HG03175 (cell line): ENCODE measurements at regions not wholly inside any gene's neighbourhood (a gene's known extent, or its start where the extent isn't known, plus 50 kb on each side); places are given as distances from the start of the nearest gene placed in this dataset.
A peak's percentile ranks its signal among the peaks of the same experiment; 100 is the strongest.
"Not testable (repeated sequence)": the region's sequence is repeated elsewhere in the genome, so short reads cannot be mapped to it uniquely, and the experiment has no call there.

Experiments
- ATAC-seq: cut with Tn5 transposase; IDR thresholded peaks from one replicate; pipeline ENCODE4 v1.9.1; 2021; ENCODE audit warnings: mild to moderate bottlenecking, moderate library complexity; ENCODE audit not compliant: unreplicated experiment

DNA sequence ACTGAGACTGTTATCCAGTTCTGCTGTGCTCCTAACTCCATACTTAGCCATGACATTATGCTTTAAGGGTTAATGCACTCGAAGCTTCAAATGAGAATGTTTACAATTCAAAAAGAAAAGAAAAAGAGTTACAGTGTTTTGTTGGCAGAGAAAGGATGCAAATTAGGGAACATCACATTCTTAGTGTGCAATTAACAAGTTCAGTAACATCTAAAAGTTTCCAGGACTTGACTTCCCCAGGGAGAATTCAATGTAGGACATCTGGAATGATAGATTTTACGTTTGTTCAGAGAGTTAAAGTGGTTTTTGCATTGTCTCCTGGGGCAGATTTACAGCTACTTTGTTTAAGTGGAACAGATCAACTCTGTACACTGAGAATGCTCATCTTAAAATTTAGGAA, 525.2 kb downstream of the LIG4 start:
- ATAC-seq: no peak

DNA sequence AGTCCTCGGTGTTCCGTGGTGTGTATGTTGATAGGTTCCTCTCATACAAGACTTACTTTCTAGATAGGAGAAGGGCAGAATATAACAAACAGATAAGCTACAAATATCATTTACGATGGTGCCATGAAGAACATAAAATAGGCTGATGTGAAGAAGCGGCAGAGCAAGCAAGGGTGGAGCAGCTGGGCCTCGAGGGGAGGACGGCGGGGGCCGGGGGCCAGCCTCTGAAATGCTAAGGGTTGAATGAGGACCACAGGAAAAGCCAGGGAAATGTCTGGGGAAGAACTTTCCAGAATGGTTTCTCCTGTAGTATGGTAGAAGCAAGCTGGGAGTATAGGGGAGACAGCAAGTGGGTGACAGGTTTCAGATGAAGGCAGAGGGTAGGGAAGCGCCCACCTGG, 529.5 kb downstream of the LIG4 start:
- no peak for ATAC-seq

DNA sequence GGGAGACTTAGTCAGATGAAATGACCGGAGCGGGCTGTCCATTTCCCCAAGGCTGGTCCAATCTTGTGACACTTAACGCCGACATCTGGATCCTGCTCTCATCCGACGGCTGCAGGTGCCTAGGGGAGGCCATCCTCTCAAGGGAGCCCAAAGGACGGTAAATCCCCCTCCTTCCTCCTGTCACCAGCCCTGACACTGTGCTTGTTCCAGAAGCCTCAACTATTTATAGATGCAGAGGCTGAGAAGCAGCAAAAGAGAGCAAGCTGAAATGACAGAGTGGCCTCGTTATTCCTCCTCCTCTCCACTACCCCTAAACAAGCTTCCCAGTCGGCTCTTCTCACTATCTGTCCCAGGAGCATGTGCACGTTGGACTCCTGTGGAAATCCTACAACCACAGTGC, 533.7 kb downstream of the LIG4 start:
- no peak for ATAC-seq

DNA sequence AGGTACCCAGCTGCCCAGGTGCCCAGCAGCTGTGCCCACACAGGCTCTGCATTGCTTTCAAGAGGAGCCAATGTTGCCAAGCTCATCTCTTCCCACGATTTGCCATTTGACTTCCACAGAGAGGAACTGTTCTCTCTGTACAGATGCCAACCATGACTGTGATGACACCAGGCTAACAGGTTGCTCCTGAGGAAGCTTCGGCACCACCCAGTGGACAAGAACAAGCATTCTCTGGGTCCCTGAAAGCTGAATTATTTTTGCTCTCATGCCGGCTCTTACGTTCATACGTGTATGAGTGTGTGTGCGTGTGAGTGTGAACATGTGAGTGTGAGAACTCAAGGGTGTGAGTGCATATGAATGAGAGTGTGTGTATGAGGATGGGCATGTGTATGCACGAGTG, 535.2 kb downstream of the LIG4 start:
- no peak for ATAC-seq

DNA sequence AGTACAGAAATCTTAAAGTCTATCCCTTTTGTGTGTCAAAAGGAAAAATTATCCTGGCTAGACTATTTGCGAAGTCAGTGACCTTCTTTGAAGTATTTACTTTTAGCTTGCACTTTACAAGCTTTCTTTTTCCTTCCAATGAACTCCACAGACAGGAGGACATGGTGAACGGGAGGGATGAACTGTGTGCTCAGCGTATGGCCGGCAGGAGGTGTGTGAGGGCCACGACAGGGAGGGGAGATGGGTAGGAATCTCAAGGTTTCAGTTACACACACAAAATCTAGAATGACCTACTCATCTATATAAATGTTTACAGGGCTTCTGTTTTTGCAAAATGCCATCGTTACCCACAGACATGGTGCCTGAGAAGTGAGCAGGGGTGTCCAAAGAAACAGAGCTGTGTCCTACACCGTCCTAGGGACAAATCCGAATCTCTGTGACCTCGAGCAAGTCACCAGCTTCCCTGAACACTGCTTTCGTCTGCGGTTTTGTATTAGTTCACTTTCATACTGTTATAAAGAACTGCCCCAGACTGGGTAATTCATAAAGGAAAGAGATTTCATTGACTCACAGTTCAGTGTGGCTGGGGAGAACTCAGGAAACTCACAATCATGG, 537.2 kb downstream of the LIG4 start:
- no peak for ATAC-seq

DNA sequence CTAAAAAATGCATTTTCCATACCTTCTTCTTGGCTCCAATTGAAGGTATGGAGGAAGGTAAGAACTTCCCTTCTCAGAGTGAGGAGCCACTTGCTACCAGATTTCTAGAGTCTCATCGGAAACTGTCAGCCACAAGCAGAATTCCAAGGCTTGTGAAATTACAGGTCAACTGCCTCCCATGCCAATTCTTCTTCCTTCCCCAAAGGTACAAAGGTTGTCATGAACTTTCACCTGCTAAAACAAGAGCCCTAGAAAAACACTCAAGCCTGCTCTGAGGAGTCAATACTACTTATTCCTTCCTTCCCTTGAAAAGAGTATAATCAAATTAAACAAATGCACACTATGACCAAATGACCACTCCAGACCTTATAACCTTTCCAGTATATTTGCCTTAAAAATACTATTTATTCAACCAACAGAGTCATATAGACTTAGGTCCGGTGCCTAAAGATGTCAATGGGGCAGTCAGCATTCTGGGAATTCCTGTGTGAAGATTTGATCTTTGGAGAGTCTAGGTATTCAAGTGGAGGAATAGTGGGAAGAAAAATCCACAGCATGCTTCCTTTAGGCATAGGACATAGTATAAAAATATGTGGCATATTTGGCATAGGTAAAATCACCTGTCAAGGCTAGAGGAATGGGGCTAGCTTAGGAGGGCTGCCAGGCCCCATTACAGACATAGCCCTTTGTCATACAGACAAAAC, 539.3 kb downstream of the LIG4 start:
- no peak for ATAC-seq

DNA sequence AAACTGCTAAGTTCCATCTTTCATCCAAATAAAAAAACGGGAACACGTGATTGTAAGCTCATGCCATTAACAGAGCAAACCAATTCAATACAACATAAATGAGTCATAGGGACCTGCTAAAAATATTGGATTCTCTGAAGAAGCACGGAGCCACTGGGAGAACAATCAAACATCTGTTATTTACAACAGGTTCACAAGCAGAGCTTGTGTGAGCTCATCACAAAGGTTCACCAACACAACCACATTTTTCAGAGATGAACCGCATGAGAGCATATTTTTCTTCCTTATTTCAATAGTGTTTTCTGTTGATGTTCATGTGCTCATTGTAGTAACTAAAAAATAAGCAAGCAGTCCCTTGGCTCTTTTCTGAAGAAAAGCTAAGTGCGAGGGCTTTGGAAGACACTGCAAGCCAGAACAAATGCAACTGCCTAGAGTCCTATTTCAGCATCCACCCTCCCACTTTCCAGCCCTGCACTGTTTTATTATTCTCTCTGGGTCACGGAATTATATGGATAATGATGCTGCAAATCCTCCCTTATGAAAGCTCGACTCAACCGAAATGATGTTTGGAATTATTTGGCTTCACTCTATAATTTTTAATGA, 545.8 kb downstream of the LIG4 start:
- no peak for ATAC-seq

DNA sequence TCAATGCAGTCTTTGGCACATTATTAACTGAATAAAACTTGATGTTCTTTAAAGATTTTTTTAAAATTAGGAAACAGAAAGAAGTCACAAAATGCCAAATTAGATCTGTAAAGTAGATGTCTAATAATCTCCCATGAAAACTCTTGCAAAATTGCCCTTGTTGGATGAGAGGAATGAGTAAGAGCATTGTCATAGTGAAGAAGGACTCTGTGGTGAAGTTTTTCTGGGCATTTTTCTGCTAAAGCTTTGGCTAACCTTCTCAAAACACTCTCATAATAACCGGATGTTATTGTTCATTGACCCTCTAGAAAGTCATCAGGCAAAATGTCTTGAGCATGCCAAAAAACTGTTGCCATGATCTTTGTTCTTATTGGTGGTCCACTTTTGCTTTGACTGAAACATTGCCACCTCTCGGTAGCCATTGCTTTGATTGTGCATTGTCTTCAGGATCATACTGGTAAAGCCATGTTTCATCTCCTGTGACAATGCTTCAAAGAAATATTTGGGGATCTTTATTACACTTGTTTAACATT, 549.3 kb downstream of the LIG4 start:
- ATAC-seq: no peak

DNA sequence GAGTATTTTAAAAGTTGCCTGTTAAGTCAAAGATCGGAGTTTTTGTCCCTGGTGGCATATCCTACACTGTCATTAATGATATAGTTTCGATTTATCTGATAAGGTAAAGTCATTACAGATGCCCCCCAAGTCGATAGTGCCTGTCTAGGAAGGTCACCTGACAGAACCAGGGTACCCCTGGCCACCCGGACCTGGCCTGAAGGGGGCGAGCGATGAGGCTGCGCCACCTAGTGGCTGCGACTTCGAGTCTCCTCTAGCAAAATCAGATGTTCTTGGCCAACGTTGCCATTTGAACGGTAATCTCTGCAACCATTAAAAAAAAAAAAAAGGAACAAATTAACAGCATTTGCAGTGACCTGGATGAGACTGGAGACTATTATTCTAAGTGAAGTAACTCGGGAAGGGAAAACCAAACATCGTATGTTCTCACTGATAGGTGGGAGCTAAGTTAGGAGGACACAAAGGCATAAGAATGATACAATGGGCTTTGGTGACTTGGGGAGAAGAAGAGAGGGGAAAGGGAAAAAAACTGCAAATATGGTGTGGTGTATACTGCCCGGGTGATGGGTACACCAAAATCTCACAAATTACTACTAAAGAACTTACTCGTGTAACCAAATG, 565.1 kb downstream of the LIG4 start:
- ATAC-seq: peak; percentile 86

DNA sequence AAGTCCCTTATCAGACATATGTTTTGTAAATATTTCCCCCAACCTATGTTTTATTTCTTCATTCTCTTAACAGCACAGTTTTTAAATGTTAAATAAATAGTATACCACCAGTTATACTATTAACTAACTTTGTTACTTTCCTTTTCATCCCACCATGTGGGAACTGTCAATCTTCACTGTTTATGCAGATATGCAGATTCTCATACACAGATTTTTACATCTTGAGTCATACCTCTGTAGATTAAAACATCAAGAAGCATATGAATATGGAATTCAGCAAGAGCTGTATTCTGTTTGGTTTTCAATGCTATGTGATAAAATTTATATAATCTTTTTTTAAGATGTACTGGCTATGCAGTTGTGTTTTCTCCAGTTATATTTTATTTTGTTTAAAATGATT, 566.3 kb downstream of the LIG4 start:
- ATAC-seq: no peak

DNA sequence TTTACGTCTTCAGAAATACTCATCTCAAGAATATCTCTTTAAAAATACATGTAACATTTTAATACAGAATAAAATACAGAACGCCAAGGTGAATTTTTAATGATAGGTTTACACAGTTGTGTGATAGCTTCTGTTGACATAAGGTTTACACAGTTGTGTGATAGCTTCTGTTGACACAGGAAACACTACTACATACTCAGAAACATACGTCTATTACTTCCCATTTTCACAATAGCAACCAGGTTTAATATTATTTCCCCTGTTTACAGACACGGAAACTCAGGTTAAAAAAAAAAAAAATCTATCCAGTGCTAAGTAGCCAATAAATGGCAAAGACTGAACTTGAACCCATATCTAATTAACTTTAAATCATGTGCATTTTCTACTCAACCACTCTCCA, 571.2 kb downstream of the LIG4 start:
- ATAC-seq: no peak

DNA sequence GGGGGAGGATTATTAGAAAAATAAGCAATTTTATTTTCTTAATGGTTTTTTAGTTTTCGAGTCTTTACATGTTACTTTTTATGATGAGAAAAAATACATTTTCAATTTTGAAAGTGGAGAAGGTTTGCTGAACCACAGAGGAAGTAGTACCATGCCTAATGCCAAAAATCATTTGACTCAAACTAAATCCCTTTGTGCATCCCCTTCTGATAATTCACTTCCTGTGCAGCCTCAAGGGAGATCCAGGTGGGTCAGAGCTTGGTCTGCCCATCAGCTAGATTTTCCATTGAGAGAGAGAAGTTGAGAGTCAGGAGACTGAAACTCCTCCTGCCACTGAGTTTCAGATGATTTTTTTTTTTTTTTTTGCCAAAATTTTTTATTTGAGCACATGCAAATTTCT, 571.7 kb downstream of the LIG4 start:
- ATAC-seq: no peak

DNA sequence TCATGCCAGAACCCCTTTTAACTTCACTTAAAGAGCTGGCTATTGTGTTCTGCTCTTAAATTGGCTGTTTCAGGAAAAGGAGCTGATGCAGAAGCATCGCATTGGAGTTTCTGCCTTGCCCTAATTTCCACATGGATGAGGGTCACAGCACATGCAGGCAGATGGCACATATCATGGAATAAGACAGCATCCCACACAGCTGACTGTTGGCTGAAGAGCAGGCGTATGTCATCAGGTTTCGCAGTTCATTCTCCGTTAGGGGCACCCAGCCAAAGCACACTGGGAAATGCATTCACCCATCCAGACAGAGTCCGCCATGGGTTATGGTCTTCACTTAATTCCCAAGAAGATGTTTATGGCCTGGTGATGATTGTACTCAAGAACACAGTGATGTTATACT, 572.5 kb downstream of the LIG4 start:
- ATAC-seq: no peak

DNA sequence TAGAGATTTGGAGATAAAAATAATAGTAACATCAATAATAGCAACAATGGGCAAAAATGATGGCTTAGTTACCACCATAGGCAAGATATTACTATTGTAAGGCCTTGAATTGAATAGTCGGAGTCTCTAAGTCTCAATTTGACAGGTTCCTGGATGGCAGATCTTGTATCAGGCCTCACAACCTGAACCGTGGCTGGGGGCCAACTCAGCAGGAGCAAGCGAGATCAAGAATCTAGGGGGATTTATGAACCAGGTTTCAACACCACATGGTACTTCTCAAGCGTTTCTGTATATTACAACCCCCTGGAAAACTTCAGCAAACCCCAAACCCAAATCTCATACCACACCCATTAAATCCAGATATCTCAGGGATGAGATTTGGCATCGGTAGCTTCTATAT, 573.8 kb downstream of the LIG4 start:
- no peak for ATAC-seq

DNA sequence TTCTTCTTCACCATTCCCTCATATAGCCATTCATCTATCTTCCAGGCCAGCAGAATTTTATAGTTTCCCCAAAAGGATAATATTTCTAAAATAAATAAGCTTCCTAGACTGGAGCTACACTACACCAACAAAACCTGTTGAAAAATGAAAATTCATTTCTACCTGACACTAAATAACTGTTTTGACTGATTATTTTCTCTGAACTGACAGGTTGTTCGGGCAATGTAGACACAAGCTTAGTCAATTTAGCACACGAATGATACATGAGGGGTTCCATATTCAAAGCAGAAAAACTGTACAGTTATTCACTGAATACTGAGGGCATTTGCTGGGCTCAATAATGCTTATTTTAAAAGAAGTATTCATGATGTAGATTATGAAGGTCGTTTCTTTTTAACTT, 589.7 kb downstream of the LIG4 start:
- ATAC-seq: no peak

DNA sequence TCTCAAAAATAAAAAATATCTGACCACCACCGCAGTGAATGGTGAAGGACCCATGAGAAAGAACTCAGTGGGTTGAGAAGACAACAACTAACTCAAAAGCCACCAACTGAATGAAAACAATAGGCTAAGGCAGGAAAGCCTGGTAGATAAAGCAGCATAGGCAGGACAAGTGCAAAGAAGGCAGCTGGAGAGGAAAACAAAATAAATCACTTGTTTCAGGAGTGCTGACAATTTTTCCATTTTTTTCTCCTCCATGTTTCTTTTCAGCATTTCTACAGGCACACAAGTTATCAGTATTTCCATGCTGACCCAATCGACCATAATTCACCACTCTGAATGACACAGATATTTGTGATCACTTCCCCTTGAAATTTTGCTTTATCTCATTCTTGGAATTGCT, 597.8 kb downstream of the LIG4 start:
- ATAC-seq: no peak

DNA sequence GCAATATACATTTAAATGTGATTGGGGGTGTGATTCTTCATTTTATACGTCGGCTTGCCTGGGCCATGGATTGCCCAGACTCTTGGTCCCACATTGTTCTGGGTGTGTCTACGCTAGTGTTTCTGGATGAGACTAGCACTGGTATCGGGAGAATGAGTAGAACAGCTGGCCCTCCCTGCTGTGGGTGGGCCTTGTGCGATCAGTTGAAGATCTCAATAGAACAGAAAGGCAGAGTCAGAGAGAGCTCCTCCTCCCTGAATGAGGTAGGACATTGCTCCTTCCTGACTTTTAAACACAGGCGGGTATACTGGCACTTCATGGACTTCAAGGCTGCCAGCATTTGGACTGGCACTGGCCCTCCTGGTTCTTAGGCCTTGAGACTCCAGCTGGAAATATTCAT, 603.0 kb downstream of the LIG4 start:
- no peak for ATAC-seq

DNA sequence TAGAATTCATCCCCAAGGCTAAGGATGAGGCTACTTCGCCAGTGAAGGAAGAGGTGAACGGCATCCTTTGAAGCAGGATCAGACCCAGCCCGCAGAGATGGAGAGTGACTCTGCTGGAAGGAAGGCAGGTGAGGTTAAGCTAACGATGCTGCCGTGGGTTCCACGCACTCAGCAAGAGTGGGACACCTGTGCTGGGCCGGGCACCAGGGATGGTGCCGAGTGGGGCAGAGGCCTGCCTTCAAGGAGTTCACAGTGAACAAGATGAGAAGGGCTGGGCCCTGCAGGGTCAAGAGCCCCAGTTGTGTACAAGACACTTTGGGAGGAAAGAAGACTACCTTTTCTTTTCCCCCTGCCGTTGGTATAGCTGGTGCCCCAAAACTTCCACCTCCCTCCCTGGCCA, 606.6 kb downstream of the LIG4 start:
- no peak for ATAC-seq

DNA sequence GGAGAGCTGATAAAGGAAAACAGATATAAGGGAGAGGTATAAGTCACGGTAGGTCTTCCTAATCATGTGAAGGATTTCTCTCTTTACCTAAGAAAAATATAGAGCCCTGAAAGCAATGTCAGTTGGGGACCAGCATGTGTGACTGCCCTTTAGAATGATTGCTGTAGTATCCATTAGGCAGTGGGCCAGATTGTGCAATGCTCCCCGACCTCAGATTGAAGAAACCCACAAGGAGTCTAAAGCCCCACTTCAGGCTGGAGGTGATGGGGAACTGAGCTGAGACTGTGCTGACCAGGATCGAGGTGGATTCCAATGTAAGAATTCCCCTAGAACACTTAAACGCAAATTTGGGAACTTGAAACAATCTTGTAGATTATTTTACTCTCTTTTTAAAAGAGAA, 614.4 kb downstream of the LIG4 start:
- ATAC-seq: no peak

DNA sequence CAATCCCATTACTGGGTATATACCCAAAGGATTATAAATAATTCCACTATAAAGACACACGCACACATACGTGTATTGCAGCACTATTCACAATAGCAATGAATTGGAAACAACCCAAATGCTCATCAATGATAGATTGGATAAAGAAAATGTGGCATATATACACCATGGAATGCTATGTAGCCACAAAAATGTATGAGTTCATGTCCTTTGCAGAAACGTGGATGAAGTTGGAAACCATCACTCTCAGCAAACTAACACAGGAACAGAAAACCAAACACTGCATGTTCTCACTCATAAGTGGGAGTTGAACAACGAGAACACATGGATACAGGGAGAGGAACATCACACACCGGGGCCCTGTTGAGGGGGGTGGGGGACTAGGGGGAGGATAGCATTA, 619.0 kb downstream of the LIG4 start:
- ATAC-seq: not testable (repeated sequence)

DNA sequence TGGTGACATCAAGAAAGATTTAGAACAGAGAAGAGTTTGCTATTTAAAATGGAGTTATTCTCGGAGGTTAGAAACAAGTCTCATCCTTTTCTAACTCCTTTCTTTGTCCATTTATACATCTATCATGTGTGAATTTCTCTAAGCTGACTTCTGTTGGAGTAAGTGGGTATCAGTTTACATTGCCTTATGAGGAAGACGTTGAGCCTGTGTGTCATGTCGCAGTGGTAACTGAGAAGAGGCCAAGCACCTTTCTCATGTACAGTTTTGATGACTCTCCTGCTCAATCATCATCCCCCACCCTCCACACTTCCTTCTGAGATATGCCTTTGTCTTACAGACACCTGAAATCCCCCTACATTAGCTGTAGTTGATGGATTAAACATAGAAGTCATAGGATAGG, 624.8 kb downstream of the LIG4 start:
- no peak for ATAC-seq

DNA sequence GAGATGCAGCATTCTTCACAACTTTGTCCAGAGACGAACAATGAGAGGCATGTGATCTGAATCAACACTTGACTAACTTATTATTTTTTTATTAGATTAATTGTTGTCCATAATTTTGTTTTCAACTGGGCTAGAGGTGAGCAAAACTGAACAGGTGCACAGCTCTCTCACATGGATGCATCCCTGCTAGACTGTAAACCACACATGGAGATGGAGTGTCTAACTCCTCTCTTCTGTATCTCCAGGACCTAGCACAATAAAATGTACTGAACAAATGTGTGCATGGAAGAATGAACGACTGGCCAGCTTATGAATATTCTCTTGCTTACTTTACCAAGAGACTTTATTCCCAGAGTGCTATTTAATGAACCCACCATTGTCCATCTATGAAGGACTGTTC, 627.7 kb downstream of the LIG4 start:
- no peak for ATAC-seq
